ENCODE measurements at regions not wholly inside any gene's neighbourhood (a gene's known extent, or its start where the extent isn't known, plus 50 kb on each side); places are given as distances from the start of the nearest gene placed in this dataset.
"Not testable (repeated sequence)": the region's sequence is repeated elsewhere in the genome, so short reads cannot be mapped to it uniquely, and the experiment has no call there.

- no peak for DNase-seq (ENCODE audit: low read depth)
These were observed 82.7 kb upstream of the CLINT1 start for GRCh38 chr5:157941616-157942015.

GRCh38 chr5:157938101-157938500, 79.2 kb upstream of the CLINT1 start:
- not testable (repeated sequence) for DNase-seq (ENCODE audit: low read depth)

- DNase-seq (ENCODE audit: low read depth), result not testable (repeated sequence)
These were observed 78.0 kb upstream of the CLINT1 start for GRCh38 chr5:157936776-157937501.

GRCh38 chr5:157934600-157934999, 75.7 kb upstream of the CLINT1 start:
- DNase-seq (ENCODE audit: low read depth), result no peak

GRCh38 chr5:157933005-157933404, 74.1 kb upstream of the CLINT1 start:
- no peak for DNase-seq (ENCODE audit: low read depth)

- DNase-seq (ENCODE audit: low read depth), result no peak
These were observed 71.8 kb upstream of the CLINT1 start for GRCh38 chr5:157930710-157931109.

GRCh38 chr5:157926977-157927376, 68.0 kb upstream of the CLINT1 start:
- DNase-seq (ENCODE audit: low read depth), result no peak

- DNase-seq (ENCODE audit: low read depth), result no peak
These were observed 67.1 kb upstream of the CLINT1 start for GRCh38 chr5:157925786-157926671.

- no peak for DNase-seq (ENCODE audit: low read depth)
These were observed 66.2 kb upstream of the CLINT1 start for GRCh38 chr5:157924931-157925729.

- no peak for DNase-seq (ENCODE audit: low read depth)
These were observed 65.5 kb upstream of the CLINT1 start for GRCh38 chr5:157924490-157924889.

- DNase-seq (ENCODE audit: low read depth), result no peak
These were observed 64.8 kb upstream of the CLINT1 start for GRCh38 chr5:157923765-157924164.

- no peak for DNase-seq (ENCODE audit: low read depth)
These were observed 63.1 kb upstream of the CLINT1 start for GRCh38 chr5:157922026-157922425.

- DNase-seq (ENCODE audit: low read depth), result no peak
These were observed 61.9 kb upstream of the CLINT1 start for GRCh38 chr5:157920828-157921170.

GRCh38 chr5:157918811-157919742, 60.1 kb upstream of the CLINT1 start:
- DNase-seq (ENCODE audit: low read depth), result peak; percentile 59

- peak; percentile 75 for DNase-seq (ENCODE audit: low read depth)
These were observed 59.2 kb upstream of the CLINT1 start for GRCh38 chr5:157917899-157918809.

GRCh38 chr5:157917491-157917890, 58.5 kb upstream of the CLINT1 start:
- no peak for DNase-seq (ENCODE audit: low read depth)

GRCh38 chr5:157915638-157916037, 56.7 kb upstream of the CLINT1 start:
- DNase-seq (ENCODE audit: low read depth), result peak; percentile 23

- DNase-seq (ENCODE audit: low read depth), result no peak
These were observed 55.3 kb upstream of the CLINT1 start for GRCh38 chr5:157914151-157914788.

GRCh38 chr5:157913575-157913974, 54.6 kb upstream of the CLINT1 start:
- DNase-seq (ENCODE audit: low read depth), result no peak
